SK-N-MC (cell line): ENCODE measurements at regions not wholly inside any gene's neighbourhood (a gene's known extent, or its start where the extent isn't known, plus 50 kb on each side); places are given as distances from the start of the nearest gene placed in this dataset.

Experiments
- EZH2 ChIP-seq: fragments of 200-600 bp; sonication (generic); IDR thresholded peaks from one replicate; pipeline ENCODE4 v1.6.1; 2017; ENCODE audit warnings: antibody characterized with exemption
- FOXP2 ChIP-seq: optimal IDR thresholded peaks from 2 replicates; pipeline ENCODE3; 2011; ENCODE audit warnings: mild to moderate bottlenecking, moderate library complexity; ENCODE audit not compliant: insufficient read depth; ENCODE audit errors: extremely low read length, control extremely low read depth

- no peak for TF ChIP-seq EZH2
- no peak for TF ChIP-seq FOXP2
Observed at GRCh38 chr9:16325966-16326365, 544.5 kb downstream of the BNC2 start.
